Ovary (tissue), 3 donors: ENCODE measurements at regions not wholly inside any gene's neighbourhood (a gene's known extent, or its start where the extent isn't known, plus 50 kb on each side); places are given as distances from the start of the nearest gene placed in this dataset.

ENCODE experiments used
- POLR2A ChIP-seq: fragments of 450-650 bp; IDR thresholded peaks from one replicate; pipeline ENCODE4 v1.6.1; 2017; ENCODE audit warnings: antibody characterized with exemption, mild to moderate bottlenecking, moderate library complexity
- TF ChIP-seq, protein P1 (sequence below), 3 donors: fragments of 450-650 bp in 2 of 3; fragments of 200-600 bp in 1 of 3; IDR thresholded peaks; one replicate each; pipeline versions ENCODE4 v1.5.1 to v1.8.0; 2016 to 2022; ENCODE audit warnings: antibody characterized with exemption in 3 of 3, mild to moderate bottlenecking in 1 of 3
- donor health status: DM: no; HTN: no; CAD: no.

DNA sequence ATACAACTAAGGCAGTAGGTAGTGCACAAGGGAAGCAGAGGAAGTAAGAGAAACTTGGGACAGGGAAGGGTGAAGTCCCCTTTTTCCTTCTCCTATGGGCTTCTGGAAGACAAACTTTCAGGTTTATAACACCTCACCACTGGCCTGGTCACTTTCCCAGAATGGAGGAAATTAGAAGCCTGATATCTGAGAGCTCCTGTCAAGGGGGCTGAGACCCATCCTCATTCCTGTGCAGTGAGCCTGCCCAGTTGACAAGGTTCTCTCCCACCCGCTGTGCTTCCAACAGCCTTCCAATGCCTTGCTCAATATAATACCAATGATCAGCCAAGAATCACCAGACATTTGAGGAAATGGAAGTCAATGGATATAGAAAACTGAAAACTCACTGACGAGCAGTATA, 100.4 kb upstream of the YPEL5 start:
- TF ChIP-seq POLR2A: no peak
- TF ChIP-seq, protein P1, sequence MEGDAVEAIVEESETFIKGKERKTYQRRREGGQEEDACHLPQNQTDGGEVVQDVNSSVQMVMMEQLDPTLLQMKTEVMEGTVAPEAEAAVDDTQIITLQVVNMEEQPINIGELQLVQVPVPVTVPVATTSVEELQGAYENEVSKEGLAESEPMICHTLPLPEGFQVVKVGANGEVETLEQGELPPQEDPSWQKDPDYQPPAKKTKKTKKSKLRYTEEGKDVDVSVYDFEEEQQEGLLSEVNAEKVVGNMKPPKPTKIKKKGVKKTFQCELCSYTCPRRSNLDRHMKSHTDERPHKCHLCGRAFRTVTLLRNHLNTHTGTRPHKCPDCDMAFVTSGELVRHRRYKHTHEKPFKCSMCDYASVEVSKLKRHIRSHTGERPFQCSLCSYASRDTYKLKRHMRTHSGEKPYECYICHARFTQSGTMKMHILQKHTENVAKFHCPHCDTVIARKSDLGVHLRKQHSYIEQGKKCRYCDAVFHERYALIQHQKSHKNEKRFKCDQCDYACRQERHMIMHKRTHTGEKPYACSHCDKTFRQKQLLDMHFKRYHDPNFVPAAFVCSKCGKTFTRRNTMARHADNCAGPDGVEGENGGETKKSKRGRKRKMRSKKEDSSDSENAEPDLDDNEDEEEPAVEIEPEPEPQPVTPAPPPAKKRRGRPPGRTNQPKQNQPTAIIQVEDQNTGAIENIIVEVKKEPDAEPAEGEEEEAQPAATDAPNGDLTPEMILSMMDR (IDR thresholded peaks at IDR 0.05): no peak
